CD4-positive, alpha-beta T cell treated with Interleukin-2 at 100 ng/mL for 4 hours (primary cell): ENCODE measurements at regions not wholly inside any gene's neighbourhood (a gene's known extent, or its start where the extent isn't known, plus 50 kb on each side); places are given as distances from the start of the nearest gene placed in this dataset.

Source experiments
- DNase-seq: peaks from one replicate; pipeline ENCODE4 v3.0.0-alpha.2; 2020; ENCODE audit warnings: low spot score

DNA sequence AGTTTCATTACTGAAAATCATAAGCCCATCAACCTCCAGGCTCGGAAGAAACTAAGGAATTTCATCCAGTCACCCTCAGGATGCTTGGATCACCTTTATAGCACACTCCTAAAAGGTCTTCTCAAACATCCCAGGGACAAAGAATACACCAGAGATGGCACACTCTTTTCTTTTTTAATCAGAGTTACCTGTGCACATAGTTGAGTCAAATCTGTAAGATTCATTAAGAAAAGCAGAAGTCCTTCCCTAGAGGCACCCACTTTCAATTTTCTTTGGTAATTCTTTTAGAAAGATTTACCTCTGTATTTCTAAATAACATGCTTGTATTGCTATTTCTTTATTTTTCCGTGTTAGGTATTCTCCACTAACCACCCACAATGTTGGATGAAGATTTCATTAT is 50.6 kb upstream of the IL6 start:
- DNase-seq = no peak

DNA sequence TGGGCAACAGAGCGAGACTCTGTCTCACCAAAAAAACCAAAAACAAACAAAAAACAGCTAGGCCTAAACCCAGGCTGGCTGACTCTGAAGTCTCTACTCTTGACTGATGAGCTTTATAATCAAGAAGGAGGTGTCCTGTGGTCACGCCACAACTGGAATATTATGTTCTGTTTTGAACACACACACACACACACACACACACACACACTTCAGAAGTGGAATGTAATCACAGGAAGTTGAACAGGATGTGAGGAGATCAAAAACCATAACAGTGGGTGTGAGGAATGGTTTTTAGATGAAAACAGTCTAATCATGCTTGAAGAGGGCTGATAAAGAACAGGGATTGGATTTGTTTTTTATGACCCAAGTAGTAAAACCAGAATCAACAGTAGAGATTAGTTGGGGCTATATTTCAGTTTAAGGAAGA is 51.1 kb upstream of the IL6 start:
- DNase-seq = peak; percentile 68

DNA sequence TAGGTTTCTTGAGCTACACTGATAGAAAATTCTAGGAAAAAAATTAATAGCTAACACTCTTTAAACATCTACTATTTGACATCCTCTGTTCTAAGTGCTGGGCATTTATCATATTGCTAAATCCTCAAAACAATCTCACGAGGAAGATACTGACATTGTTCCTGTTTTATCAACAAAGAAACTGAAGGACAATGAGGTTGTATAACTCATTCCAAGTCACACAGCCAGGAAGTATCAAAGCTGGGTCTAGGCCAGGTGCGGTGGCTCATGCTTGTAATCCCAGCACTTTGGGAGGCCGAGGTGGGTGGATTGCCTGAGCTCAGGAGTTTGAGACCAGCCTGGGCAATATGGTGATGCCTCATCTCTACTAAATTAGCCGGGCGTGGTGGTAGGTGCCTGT is 51.6 kb upstream of the IL6 start:
- DNase-seq = no peak

DNA sequence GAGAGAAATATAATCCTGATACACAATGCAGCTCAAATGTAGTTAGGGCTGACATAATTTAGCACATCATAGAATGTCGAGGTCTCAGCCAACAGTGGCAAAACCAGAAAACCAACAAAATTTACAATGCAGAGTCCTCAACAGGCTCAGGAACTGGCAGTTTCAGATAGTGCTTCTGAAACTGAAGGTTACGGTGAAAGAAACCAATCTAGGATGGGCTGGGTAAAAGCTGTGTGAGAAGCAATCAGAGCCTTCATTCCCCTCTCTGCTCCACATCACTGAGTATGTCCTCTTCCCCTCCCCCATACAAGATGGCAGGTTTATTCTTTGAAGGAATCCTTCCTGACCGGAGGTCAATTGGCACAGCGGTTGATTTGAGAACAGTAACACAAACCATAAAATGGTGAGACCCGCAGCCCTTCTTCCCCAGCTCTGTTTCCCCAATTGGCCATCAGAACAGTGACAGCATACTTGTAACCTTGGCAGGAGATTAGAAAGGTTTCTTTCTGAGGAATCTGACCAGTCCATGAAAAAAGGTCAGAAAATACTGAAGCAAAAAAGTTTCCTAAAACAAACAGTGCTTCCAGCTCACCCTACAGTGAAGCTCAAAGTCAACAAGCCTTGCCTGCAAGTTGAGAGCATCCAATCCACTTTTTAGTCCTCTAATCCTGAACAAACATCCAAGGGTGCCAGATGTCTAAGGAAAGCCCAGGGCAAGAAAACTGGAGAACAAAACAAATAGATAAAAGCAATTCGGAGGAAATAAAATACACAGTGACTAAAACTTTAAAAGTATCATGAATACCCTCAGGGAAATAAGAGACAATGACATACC is 53.9 kb upstream of the IL6 start:
- no peak for DNase-seq

DNA sequence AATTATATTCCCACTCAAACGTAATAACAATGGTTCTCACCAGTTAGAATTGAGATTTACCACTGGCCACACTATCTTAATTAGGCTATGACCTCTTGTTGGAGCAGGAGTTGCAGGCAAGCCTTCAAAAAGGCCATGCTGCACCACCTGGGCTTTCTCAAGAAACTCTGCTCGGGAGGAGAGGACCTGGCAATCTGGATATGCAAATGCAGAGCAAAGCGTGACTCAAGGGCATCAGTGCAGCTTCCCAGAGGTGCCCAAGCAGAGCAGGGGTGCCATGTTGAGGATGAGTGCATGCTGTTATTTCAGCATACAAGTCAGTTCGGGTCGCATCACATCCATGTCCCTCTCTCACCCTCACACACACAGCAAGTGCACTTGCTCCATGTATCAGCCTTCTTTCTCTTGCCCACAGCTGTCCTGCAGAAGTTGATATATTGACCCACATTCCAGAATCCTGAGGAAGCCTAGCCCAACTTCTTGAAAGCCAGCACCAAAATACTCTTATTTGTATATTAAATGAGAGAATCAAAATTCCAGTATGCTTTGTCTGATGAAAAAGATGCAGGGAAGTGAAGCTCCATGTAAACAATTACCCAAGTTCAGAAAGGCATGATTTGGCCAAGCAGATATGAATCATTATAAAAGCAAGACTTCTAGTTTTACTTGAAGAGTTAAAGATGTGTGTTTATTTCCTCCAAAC is 55.7 kb upstream of the IL6 start:
- no peak for DNase-seq

DNA sequence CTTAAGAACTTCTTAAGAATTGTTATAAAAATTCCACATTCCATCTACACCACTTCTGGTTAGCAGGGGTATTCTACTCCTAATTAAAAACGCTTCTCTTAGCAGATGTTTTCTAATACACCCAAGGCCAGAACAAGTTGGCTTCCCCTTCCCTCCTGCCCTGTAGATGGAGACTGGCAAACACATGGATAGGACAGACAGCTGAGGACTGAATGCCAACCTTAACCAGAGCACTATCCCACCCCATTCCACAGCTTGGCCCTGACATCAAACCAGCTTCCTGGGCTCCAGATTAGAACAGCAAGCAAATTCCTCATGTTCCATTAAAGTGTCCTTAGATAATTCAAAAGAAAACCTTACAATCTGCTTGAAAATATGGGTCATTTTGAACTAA is 56.6 kb upstream of the IL6 start:
- no peak for DNase-seq

DNA sequence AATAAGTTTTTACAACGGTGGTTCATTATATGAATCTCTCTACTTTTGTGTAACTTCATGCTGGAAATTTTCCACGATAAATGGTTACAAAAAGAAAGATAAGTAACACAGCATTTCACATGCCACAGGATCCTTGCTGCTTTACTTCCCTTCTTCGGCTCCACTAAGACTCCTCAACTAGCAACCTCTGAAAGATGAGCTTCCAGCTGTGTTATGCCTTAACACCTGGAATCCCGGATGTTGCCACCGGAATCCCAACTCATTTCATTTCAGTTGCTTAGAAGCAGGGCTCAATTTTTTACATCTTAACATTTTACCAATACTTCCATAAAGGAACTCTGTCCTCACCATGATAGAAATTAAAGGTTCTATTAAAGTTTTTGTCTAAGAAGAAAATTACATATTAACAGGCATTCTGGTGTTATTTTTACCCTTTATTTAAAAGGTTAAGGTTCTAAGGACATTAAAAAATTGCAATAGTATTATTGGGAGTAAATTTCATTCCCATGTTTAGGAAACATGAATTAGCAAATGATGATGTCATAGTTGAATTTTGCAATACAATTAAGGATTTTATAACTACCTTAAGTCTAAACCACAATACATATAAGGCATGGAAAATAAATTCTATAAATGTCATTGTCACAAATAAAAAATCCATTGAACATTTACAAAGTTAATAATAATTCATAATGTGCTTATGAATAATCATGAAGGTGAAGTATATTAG is 57.1 kb upstream of the IL6 start:
- DNase-seq = no peak

DNA sequence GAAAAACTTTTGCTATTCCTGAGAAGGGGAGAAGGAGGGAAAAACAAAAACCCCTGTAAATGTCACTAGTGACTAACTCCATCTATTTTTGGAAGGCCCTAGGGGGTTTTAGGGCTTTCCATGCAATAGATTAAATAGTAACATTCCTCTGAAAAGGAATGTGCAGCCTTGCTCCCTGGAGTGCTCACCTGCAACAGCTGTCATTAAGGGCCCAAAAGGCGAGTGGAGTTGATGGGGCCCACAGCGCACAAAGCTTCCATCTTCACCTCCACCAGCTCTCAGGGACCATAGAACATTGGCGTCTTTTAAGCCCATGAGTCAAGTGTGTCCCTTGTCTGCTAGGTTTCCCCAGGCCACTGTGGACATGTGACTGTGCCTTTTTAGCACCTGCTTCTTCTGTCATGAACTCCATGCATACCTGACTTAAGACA is 58.0 kb upstream of the IL6 start:
- DNase-seq = no peak

DNA sequence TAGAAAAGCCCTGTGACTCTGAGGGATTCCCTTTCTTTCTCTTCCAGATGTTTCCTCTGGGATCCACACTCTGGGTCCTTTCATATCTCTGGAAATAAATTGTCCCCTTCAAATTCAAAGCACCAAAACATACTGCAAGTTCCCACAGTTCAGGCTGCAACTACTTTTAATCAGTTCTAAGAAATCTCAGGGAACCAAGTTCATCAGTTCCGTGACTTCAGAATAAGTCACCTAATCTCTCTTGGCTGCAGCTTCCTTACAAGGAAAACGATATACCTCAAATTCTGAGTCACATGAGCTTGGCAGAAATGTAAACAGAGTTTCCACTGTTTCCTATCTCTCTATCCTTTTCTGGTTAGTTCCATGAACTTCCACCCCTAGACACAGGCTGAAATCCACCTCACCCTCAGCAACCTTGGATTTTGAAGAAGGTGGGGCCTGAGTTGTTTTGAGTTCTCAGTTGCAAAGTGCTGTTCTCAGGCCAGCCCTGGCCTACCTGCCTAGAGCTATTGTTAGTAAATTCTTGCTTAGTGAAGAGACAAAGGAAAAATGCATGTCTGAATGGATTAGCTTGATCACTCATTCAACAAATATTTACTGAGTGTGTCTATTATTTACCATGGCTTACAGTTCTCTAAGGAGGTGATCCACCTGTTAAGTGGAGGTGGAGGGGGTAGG is 59.3 kb upstream of the IL6 start:
- no peak for DNase-seq

DNA sequence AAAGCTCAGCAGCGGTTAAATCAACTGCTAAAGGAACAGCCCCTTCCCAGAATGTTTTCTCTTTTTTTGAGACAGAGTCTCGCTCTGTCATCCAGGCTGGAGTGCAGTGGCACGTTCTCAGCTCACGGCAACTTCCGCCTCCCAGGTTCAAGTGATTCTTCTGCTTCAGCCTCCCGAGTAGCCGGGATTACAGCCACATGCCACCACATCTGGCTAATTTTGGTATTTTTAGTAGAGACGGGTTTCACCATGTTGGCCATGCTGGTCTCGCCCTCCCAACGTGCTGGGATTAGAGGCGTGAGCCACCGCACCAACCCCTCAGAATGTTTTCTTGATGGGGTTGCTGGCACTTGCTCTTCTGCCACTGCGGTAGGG is 59.8 kb upstream of the IL6 start:
- DNase-seq = no peak

DNA sequence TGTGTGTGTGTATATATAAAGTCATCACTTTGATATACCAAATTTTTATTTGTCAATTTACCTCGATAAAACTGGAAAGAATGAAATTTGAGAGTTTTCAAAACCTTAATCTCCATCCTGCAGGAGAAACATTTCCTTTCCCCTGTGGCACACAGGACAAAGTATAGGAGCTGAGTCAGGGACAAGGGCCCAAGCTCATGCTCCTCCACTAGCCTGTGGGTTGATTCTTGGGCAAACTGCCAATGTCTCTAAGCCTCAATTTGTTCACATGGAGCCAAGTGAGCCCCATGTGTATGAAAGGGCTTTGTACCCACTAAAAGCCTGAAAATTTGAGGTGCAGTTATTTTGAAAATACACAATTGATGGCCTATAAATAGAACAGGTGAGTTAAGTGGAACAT is 60.3 kb upstream of the IL6 start:
- no peak for DNase-seq

DNA sequence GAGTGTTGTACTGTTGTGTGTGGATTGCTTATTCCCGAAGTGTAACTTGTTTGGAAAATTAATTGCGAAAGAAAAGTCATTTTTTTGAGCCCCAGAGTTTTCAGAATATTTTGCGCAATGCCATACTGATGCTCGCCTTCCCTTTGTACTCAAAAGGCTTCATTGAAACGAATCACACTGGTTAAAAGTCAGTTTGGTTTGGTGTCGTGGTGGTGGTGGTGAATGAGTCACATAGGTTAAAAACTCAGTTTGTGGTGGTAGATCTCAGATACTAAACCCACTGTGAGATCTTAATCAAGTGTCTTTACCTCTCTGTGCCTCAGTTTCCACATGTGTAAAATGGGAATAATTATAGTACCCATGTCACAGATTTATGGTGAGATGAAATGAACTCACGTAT is 61.1 kb upstream of the IL6 start:
- no peak for DNase-seq

DNA sequence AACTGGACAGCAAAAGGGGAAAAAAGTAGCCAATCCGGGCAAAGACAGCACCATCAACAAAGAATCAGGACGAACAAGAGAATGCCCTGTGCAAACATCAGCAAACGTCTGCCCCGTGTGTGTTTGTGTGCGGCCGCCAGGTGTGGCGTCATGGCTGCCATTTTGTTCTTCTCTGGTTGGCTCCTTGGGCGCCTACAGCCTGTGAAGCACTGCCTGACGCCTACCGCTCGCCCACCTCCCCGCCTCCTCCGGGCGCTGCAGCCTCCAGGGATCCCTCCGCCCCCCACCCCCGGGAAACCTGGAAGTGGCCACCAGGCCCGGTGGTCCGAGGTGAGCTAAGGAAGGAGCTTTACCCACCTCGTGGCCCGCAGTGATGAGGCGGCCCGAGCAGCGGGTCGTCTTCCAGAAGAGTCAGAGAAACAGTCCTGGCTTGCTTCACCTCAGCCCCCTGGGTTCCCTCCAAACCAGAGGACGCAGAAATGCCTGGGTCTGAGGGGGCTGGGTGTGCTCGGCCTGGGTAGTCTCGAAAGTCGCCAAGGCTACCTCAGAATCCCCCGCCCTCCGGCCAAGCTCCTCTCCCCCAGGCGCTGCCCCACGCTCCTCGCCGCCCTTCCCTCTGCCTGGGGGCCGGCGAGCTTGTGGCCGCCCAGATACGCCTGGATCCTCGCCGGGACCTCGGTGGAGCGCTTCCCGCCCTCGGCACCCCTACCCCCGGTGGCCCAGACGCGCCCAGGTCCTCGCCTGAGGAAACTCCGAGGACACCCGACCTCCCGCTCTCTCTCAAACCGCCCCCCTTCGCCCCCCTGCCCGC is 61.8 kb upstream of the IL6 start:
- DNase-seq = no peak

DNA sequence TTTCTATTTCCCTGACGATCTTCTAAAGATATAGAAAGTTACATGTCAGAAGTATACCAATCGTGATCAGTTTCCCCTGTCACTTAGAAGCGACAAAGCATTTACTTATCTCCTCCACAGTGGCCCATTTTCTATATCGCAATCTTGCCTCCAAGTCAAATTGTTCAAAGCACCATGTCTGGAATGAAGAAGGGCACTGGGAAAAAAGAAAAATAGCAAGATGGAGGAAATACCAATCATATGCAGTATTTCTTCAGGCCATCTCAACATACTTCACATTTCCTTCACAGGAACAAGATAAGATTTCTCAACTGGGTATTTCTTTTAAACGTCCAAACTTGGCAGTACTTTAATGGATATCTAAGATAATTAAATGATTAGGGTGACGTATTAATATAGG is 63.3 kb upstream of the IL6 start:
- no peak for DNase-seq

DNA sequence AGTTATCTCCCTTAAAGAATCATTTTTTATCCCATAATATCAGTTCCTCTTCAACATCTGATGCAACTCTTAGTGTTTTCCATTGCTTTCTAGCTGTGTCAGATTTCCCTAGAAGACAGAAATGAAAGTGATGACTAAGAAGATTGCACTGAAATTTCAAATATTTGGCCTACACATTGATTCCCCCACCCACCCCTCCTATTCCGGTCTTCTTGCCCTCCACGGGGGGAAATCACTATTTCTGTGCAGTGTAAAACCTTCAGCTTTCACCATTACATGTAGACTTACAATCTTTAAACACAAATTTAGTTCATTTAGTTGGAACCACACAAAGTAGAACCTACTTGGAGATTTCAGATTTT is 63.7 kb upstream of the IL6 start:
- no peak for DNase-seq

DNA sequence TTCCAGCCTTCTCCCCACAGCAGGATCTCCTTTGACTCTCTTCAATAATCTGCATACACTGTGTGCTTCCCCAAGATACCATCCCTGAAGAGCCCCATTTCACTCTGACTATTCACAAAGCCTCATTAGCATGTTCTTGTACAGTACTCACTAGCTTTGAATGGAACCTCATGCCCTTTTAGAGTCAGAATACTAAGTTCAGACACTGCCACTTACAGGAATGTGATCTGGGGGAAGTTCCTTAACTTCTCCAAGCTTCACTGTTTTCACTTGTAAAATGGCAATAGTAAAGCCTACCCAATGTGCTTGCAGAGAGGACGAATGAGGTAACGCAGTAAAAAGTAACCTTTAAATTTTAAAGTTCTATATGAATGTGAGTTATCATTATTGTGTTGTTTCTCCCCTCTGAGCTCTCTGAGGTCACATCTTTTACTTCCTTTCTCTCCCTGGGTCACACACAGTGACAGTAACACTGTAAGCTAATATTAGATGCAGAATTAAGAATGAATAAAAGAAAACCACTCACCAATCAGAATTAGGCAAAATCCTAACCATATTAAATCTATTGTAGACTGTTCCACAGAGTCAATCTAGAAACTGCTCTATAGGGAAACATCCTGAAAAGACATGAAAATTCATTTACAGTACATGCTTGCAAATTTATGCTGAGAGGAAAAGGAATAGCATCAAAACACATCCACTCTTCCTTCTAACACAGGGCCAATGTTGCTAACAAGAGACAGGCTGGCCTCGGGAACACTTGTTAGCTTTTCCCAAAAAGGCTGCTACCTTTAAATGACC is 64.2 kb upstream of the IL6 start:
- DNase-seq = no peak

DNA sequence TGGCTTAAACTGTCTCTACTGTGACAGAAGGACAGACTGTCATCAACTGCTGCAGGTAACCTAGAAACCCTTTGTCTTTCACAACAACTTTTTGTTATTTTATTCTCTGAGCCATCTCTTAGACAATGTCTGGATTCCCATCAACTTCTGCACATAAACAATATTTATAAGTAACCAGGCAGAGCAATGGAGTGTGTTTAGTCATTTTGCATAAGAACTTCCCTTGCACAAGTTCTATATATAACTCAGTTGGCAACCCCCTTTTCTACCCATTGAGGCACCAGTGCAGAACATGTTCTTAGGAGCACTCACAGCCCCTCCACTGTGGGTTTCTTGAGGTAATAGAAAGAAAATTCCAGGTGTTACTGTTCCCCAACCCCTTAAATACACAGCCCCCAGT is 65.0 kb upstream of the IL6 start:
- DNase-seq = no peak

DNA sequence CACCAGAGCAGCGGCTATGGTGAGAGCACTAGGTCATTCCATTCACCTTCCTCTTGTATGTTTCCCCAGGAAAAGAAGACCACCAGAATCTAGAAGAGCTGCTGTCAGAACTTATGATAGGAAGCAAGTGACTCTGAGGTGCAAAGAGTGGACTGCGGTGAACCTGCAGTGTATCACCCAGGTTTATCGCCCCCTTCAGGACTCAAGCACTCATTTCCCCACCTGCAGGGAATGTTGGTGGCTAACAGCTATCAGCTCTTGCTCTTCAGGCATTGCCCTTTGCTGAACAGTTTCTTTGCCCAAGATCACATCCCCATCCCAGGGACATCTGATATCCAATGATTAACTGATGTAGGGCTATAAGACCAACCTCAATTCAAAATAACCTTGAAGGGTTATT is 66.3 kb upstream of the IL6 start:
- no peak for DNase-seq

DNA sequence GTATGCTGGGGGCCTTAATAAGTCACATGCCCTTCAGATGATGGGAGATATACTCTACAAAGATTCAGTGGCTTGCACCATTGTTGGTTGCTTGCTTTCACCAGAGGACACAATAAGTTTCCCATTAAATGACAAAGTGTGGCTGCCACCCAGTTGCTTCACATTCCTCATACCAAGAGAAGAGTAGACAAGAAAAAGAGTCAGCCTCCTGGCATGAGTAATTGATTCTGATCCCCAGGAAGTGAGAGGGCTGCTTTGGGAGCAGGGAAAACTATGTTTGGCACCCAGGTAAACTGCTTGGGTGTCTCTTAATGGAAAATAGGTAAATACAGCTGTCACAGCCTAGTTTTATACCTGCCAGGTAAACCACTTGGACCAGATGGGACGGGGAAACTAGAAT is 66.7 kb upstream of the IL6 start:
- DNase-seq = no peak

DNA sequence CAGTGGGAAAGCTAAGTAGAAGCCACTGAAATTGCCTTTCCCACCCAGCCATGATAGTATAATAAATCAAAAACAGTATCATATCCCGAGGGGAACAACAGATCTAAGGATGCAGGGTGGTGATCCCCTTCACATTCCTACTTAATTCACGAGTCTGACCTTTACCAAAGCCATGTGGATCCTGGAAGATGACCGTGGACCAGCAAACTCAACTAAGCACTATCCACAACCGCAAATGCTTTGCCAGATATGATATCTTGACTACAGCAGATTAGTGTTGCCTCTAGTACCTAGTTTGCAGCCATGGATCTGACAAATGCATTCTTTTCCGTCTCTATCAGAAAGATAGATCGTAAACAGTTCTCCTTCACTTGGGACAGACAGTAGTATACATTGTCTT is 67.3 kb upstream of the IL6 start:
- DNase-seq = no peak

DNA sequence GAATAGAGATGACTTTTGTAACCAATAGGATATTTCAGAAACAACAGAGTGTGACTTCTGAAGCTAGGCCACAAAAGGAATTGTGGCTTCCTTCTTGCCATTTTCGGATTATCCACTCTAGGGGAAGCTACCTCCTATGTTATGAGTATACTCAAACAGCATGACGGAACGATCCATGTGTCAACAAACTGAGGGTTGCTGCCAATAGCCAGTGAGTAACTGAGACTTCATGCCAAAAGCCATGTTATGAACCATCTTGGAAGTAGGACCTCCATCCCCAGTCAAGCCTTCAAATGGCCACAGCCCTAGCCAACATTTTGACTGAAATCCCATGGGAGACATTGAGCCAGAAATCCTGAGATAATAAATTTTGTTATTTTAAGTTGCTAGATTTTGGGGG is 69.0 kb upstream of the IL6 start:
- DNase-seq = no peak
